Uterus (tissue), 3 donors: ENCODE measurements at regions not wholly inside any gene's neighbourhood (a gene's known extent, or its start where the extent isn't known, plus 50 kb on each side); places are given as distances from the start of the nearest gene placed in this dataset.

Source experiments
- DNase-seq, 2 donors: peaks; one replicate each; pipeline ENCODE4 v3.0.0-alpha.2; 2019 to 2020
- H3K27ac ChIP-seq, 2 donors: fragments of 200-600 bp; sonication (generic); 1 replicate in 1 of 2; 2 replicates in 1 of 2; pipeline ENCODE4 v1.5.1; 2016 to 2018
- H3K27me3 ChIP-seq, 2 donors: fragments of 200-600 bp; sonication (generic); one replicate each; pipeline ENCODE4 v1.5.1; 2018 to 2019; ENCODE audit warnings: control low read depth in 1 of 2
- H3K36me3 ChIP-seq, 2 donors: fragments of 200-600 bp; sonication (generic); one replicate each; pipeline ENCODE4 v1.5.1; 2019; ENCODE audit warnings: control low read depth in 1 of 2
- H3K4me1 ChIP-seq, 2 donors: fragments of 200-600 bp; sonication (generic); one replicate each; pipeline ENCODE4 v1.5.1; 2018 to 2019; ENCODE audit warnings: control low read depth in 1 of 2
- H3K4me3 ChIP-seq, 2 donors: fragments of 200-600 bp; sonication (generic); 1 replicate in 1 of 2; 2 replicates in 1 of 2; pipeline ENCODE4 v1.5.1; 2018 to 2019; ENCODE audit warnings: mild to moderate bottlenecking in 1 of 2
- H3K9me3 ChIP-seq, 2 donors: fragments of 200-600 bp; sonication (generic); one replicate each; pipeline ENCODE4 v1.5.1; 2019; ENCODE audit warnings: control low read depth in 1 of 2
- CTCF ChIP-seq, 4 experiments: fragments of 200-600 bp in 2 of 4; fragments of 450-650 bp in 2 of 4; sonication (generic) in 2 of 4; IDR thresholded peaks; one replicate each; pipeline ENCODE4 v1.5.1; 2016 to 2019; ENCODE audit warnings: antibody characterized with exemption in 4 of 4, mild to moderate bottlenecking in 2 of 4, moderate library complexity in 1 of 4
- POLR2A ChIP-seq, 2 donors: fragments of 450-650 bp; IDR thresholded peaks; one replicate each; pipeline ENCODE4 v1.6.1; 2016; ENCODE audit warnings: antibody characterized with exemption in 2 of 2, mild to moderate bottlenecking in 1 of 2, moderate library complexity in 1 of 2
- intact Hi-C: fragments of 100-400 bp; cut with DNase I; formaldehyde crosslinking; loops from one replicate; pipeline ENCODE4 v1.15.1; 2023; ENCODE audit warnings: low total_unique reads
- donor health status: DM: yes; HTN: yes; CAD: no.

GRCh38 chr9:82808478-82808877 is 254.5 kb downstream of the RASEF start:
- no peak for TF ChIP-seq POLR2A (IDR thresholded peaks at IDR 0.05)
- Histone ChIP-seq H3K4me3 (no peak overlapping the region), H3K27me3 (no peaks in the 10 kb centered on the region), H3K27ac (no peak overlapping the region), H3K9me3 (no peaks in the 10 kb centered on the region), H3K36me3 (no peaks in the 10 kb centered on the region), H3K4me1 (no peaks in the 10 kb centered on the region)
- no peak for DNase-seq
- intact Hi-C loops, result no loop called here

GRCh38 chr9:82810915-82811314 is 252.0 kb downstream of the RASEF start:
- no peaks in the 10 kb centered on the region for H3K27me3 ChIP-seq
- no peak overlapping the region for H3K4me3 ChIP-seq
- TF ChIP-seq POLR2A (IDR thresholded peaks at IDR 0.05) (no peak), CTCF (IDR thresholded peaks at IDR 0.05) (no peak)
- H3K4me1 ChIP-seq, result no peaks in the 10 kb centered on the region
- no peak for DNase-seq
- H3K27ac ChIP-seq, result no peak overlapping the region
- H3K9me3 ChIP-seq, result no peaks in the 10 kb centered on the region
- intact Hi-C loops, result no loop called here
- H3K36me3 ChIP-seq, result no peaks in the 10 kb centered on the region

- Histone ChIP-seq H3K9me3 (no peaks in the 10 kb centered on the region), H3K4me3 (no peak overlapping the region), H3K36me3 (no peaks in the 10 kb centered on the region), H3K4me1 (no peaks in the 10 kb centered on the region), H3K27me3 (no peaks in the 10 kb centered on the region), H3K27ac (no peak overlapping the region)
- intact Hi-C loops, result no loop called here
- no peak for DNase-seq
- TF ChIP-seq CTCF (IDR thresholded peaks at IDR 0.05), result no peak
Measured at GRCh38 chr9:82819260-82819659, 243.7 kb downstream of the RASEF start.

- Histone ChIP-seq H3K36me3 (no peaks in the 10 kb centered on the region), H3K27me3 (no peaks in the 10 kb centered on the region), H3K9me3 (no peaks in the 10 kb centered on the region), H3K4me1 (no peaks in the 10 kb centered on the region), H3K27ac (no peak overlapping the region), H3K4me3 (no peak overlapping the region)
- intact Hi-C loops, result no loop called here
- TF ChIP-seq POLR2A (IDR thresholded peaks at IDR 0.05), result no peak
- TF ChIP-seq CTCF (IDR thresholded peaks at IDR 0.05), result no peak
- DNase-seq, result no peak
Measured at GRCh38 chr9:82820186-82820585, 242.8 kb downstream of the RASEF start.

GRCh38 chr9:82829818-82830217 is 233.1 kb downstream of the RASEF start:
- no peaks in the 10 kb centered on the region for H3K36me3 ChIP-seq
- H3K4me1 ChIP-seq, result no peaks in the 10 kb centered on the region
- no peak for DNase-seq
- no peak for TF ChIP-seq CTCF (IDR thresholded peaks at IDR 0.05)
- no peak for TF ChIP-seq POLR2A (IDR thresholded peaks at IDR 0.05)
- intact Hi-C loops, result no loop called here
- no peaks in the 10 kb centered on the region for H3K27me3 ChIP-seq
- no peaks in the 10 kb centered on the region for H3K9me3 ChIP-seq
- H3K4me3 ChIP-seq, result no peak overlapping the region
- no peak overlapping the region for H3K27ac ChIP-seq

- intact Hi-C loops, result no loop called here
- no peak overlapping the region for H3K4me3 ChIP-seq
Measured at GRCh38 chr9:82865524-82865923, 197.4 kb downstream of the RASEF start.

More at GRCh38 chr9:82865524-82865923, 197.4 kb downstream of the RASEF start:
- Histone ChIP-seq H3K27ac (no peak overlapping the region), H3K4me1 (no peaks in the 10 kb centered on the region), H3K27me3 (no peaks in the 10 kb centered on the region), H3K9me3 (no peaks in the 10 kb centered on the region), H3K36me3 (no peaks in the 10 kb centered on the region)
- no peak for DNase-seq
- TF ChIP-seq POLR2A (IDR thresholded peaks at IDR 0.05), result no peak
- TF ChIP-seq CTCF (IDR thresholded peaks at IDR 0.05), result no peak
